Keratinocyte (primary cell): ENCODE measurements at regions not wholly inside any gene's neighbourhood (a gene's known extent, or its start where the extent isn't known, plus 50 kb on each side); places are given as distances from the start of the nearest gene placed in this dataset.

ENCODE experiments used
- EZH2 ChIP-seq: IDR thresholded peaks from one replicate; pipeline ENCODE4 v1.6.1; 2012; ENCODE audit warnings: inconsistent platforms, mild to moderate bottlenecking, low read length, moderate library complexity
- TF ChIP-seq, protein P1 (sequence below), 3 experiments: IDR thresholded peaks in 1 of 3; conservative IDR thresholded peaks in 1 of 3; optimal IDR thresholded peaks in 1 of 3; 2 replicates in 2 of 3; 3 replicates in 1 of 3; pipeline versions ENCODE3 to v1.5.1; 2011; ENCODE audit warnings: low read length in 3 of 3, mild to moderate bottlenecking in 3 of 3, moderate library complexity in 2 of 3, control low read depth in 1 of 3, inconsistent platforms in 1 of 3; ENCODE audit not compliant: insufficient read depth in 2 of 3; ENCODE audit errors: extremely low read depth in 1 of 3

DNA sequence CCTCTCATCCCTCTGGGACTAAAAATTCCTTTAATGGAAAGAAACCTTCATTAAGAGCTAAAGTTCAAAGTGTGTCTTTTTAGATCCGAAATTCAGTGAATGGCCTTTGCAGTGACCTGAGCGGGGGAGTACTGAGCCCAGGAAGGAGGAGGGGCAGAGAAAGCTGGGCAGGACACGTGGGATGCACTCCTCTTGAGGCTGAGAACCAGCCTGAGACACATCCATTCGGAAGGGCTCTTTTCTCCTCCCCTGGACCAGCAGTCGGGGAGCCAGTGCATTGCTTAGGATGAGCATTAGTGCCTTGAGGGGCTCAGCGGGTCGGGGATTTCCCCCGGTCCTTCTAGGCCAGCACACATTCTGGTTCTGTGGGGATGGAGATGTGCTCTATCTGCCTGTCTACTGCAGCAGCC lies 258.9 kb upstream of the B3GAT1 start:
- TF ChIP-seq, protein P1, sequence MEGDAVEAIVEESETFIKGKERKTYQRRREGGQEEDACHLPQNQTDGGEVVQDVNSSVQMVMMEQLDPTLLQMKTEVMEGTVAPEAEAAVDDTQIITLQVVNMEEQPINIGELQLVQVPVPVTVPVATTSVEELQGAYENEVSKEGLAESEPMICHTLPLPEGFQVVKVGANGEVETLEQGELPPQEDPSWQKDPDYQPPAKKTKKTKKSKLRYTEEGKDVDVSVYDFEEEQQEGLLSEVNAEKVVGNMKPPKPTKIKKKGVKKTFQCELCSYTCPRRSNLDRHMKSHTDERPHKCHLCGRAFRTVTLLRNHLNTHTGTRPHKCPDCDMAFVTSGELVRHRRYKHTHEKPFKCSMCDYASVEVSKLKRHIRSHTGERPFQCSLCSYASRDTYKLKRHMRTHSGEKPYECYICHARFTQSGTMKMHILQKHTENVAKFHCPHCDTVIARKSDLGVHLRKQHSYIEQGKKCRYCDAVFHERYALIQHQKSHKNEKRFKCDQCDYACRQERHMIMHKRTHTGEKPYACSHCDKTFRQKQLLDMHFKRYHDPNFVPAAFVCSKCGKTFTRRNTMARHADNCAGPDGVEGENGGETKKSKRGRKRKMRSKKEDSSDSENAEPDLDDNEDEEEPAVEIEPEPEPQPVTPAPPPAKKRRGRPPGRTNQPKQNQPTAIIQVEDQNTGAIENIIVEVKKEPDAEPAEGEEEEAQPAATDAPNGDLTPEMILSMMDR (optimal IDR thresholded peaks at IDR 0.05 in 1 of 3, IDR thresholded peaks at IDR 0.05 in 1 of 3, conservative IDR thresholded peaks at IDR 0.05 in 1 of 3; ENCODE audit: extremely low read depth in 1 of 3, insufficient read depth in 2 of 3, low read length in 3 of 3), result no peak
- no peak for TF ChIP-seq EZH2
